Esophagus muscularis mucosa (tissue), 4 donors: ENCODE measurements at regions not wholly inside any gene's neighbourhood (a gene's known extent, or its start where the extent isn't known, plus 50 kb on each side); places are given as distances from the start of the nearest gene placed in this dataset.
"Not testable (repeated sequence)": the region's sequence is repeated elsewhere in the genome, so short reads cannot be mapped to it uniquely, and the experiment has no call there.

Experiments
- CTCF ChIP-seq, 3 experiments: fragments of 200-600 bp in 2 of 3; fragments of 450-650 bp in 1 of 3; sonication (generic) in 2 of 3; IDR thresholded peaks; one replicate each; pipeline ENCODE4 v1.5.1; 2017 to 2019; ENCODE audit warnings: antibody characterized with exemption in 3 of 3, mild to moderate bottlenecking in 2 of 3, moderate library complexity in 1 of 3
- EP300 ChIP-seq: sonication (generic); formaldehyde crosslinking; IDR thresholded peaks from one replicate; pipeline ENCODE4 v1.6.1; 2017; ENCODE audit warnings: antibody characterized with exemption
- POLR2AphosphoS5 ChIP-seq, 2 donors: sonication (generic); formaldehyde crosslinking; IDR thresholded peaks; one replicate each; pipeline ENCODE4 v1.6.1; 2017; ENCODE audit warnings: antibody characterized with exemption in 2 of 2

- TF ChIP-seq EP300; CTCF (IDR thresholded peaks at IDR 0.05); POLR2AphosphoS5 (IDR thresholded peaks at IDR 0.05): not testable (repeated sequence)
These were observed 347.3 kb downstream of the HINT1 start for GRCh38 chr5:130817598-130818384.
